Left renal pelvis (tissue), 4 donors: ENCODE measurements at regions not wholly inside any gene's neighbourhood (a gene's known extent, or its start where the extent isn't known, plus 50 kb on each side); places are given as distances from the start of the nearest gene placed in this dataset.

Experiments used
- DNase-seq, 4 donors: peaks; one replicate each; pipeline ENCODE4 v3.0.0-alpha.2; 2013; ENCODE audit warnings: low read depth in 4 of 4, low spot score in 3 of 4

GRCh38 chr4:46594661-46595060 lies 204.7 kb upstream of the GABRA2 start:
- no peak for DNase-seq

GRCh38 chr4:46586566-46586965 lies 196.6 kb upstream of the GABRA2 start:
- no peak for DNase-seq

- DNase-seq = no peak
These were observed 191.7 kb upstream of the GABRA2 start for GRCh38 chr4:46581677-46582076.

- DNase-seq = peak in 1 of 4 donors; percentile 22
These were observed 165.0 kb upstream of the GABRA2 start for GRCh38 chr4:46554760-46555465.

- no peak for DNase-seq
These were observed 160.5 kb upstream of the GABRA2 start for GRCh38 chr4:46550471-46550870.

- DNase-seq = no peak
These were observed 159.2 kb upstream of the GABRA2 start for GRCh38 chr4:46549125-46549524.

GRCh38 chr4:46524751-46525150 lies 134.8 kb upstream of the GABRA2 start:
- no peak for DNase-seq

- DNase-seq = no peak
These were observed 130.4 kb upstream of the GABRA2 start for GRCh38 chr4:46520361-46520760.

- DNase-seq = no peak
These were observed 126.0 kb upstream of the GABRA2 start for GRCh38 chr4:46515940-46516339.

GRCh38 chr4:46508216-46508615 lies 118.3 kb upstream of the GABRA2 start:
- no peak for DNase-seq

- no peak for DNase-seq
These were observed 116.9 kb upstream of the GABRA2 start for GRCh38 chr4:46506876-46507275.

GRCh38 chr4:46505131-46505530 lies 115.2 kb upstream of the GABRA2 start:
- DNase-seq = no peak

GRCh38 chr4:46503739-46504138 lies 113.8 kb upstream of the GABRA2 start:
- DNase-seq = no peak

- DNase-seq = no peak
These were observed 102.5 kb upstream of the GABRA2 start for GRCh38 chr4:46492394-46492793.

- no peak for DNase-seq
These were observed 101.5 kb upstream of the GABRA2 start for GRCh38 chr4:46491455-46491854.

- no peak for DNase-seq
These were observed 95.0 kb upstream of the GABRA2 start for GRCh38 chr4:46484881-46485280.

GRCh38 chr4:46462733-46463132 lies 72.8 kb upstream of the GABRA2 start:
- no peak for DNase-seq

- DNase-seq = no peak
These were observed 69.4 kb upstream of the GABRA2 start for GRCh38 chr4:46459308-46459707.

- DNase-seq = no peak
These were observed 60.6 kb upstream of the GABRA2 start for GRCh38 chr4:46450556-46450955.

GRCh38 chr4:46445710-46446314 lies 55.9 kb upstream of the GABRA2 start:
- DNase-seq = no peak

GRCh38 chr4:46444318-46445000 lies 54.5 kb upstream of the GABRA2 start:
- DNase-seq = no peak

- no peak for DNase-seq
These were observed 53.0 kb upstream of the GABRA2 start for GRCh38 chr4:46442963-46443362.
